B cell (primary cell): ENCODE measurements at regions not wholly inside any gene's neighbourhood (a gene's known extent, or its start where the extent isn't known, plus 50 kb on each side); places are given as distances from the start of the nearest gene placed in this dataset.

ENCODE experiments used
- ATAC-seq: fragments of 200-7000 bp; cut with Tn5 transposase; one replicate; pipeline ENCODE4 v1.10.0; 2021; ENCODE audit warnings: low read depth, mild to moderate bottlenecking, moderate number of reproducible peaks, moderate library complexity
- CTCF ChIA-PET: fragments of 350-600 bp; sonication (Branson Sonifier 250); formaldehyde crosslinking; loops from one replicate; lab custom pipeline; 2021; ENCODE audit warnings: antibody characterized with exemption, inconsistent platforms; lab: Charles Lee
- POLR2A ChIA-PET: fragments of 350-600 bp; sonication (Branson Sonifier 250); formaldehyde crosslinking; loops from one replicate; lab custom pipeline; 2021; ENCODE audit warnings: antibody characterized with exemption; lab: Charles Lee
- DNase-seq: peaks from one replicate; pipeline ENCODE4 v3.0.0; 2013
- H2AFZ ChIP-seq: 2 replicates; pipeline ENCODE4 v1.6.1; 2012; ENCODE audit warnings: mild to moderate bottlenecking, low read depth, low read length; ENCODE audit not compliant: insufficient read depth, poor library complexity, severe bottlenecking
- H3K27ac ChIP-seq, 2 donors: 1 replicate in 1 of 2; 2 replicates in 1 of 2; pipeline ENCODE4 v1.5.1; 2012 to 2013; ENCODE audit warnings: low read length in 2 of 2, mild to moderate bottlenecking in 2 of 2, moderate library complexity in 1 of 2
- H3K27me3 ChIP-seq, 4 experiments: fragments of 200-600 bp in 1 of 4; sonication (generic) in 1 of 4; replicated peaks in 1 of 4; 1 replicate in 2 of 4; 2 replicates in 2 of 4; pipeline versions ENCODE4 v1.6.1 to v1.7.0; 2013 to 2016; ENCODE audit warnings: low read length in 3 of 4, mild to moderate bottlenecking in 2 of 4, mixed read lengths in 1 of 4, moderate library complexity in 1 of 4; ENCODE audit not compliant: insufficient read depth in 4 of 4, control insufficient read depth in 3 of 4; ENCODE audit errors: control extremely low read depth in 1 of 4
- H3K36me3 ChIP-seq, 2 experiments: replicated peaks in 1 of 2; 1 replicate in 1 of 2; 2 replicates in 1 of 2; pipeline versions ENCODE4 v1.6.1 to v1.7.1; 2013; ENCODE audit warnings: low read length in 1 of 2; ENCODE audit not compliant: insufficient read depth in 2 of 2, control insufficient read depth in 1 of 2; ENCODE audit errors: control extremely low read depth in 1 of 2, extremely low read depth in 1 of 2
- H3K4me1 ChIP-seq, 2 donors: fragments of 200-600 bp in 1 of 2; sonication (generic) in 1 of 2; 1 replicate in 1 of 2; 2 replicates in 1 of 2; pipeline versions ENCODE4 v1.5.1 to v1.6.1; 2013 to 2017; ENCODE audit warnings: low read length in 2 of 2; ENCODE audit not compliant: control insufficient read depth in 2 of 2, insufficient read depth in 2 of 2
- H3K4me2 ChIP-seq: replicated peaks from 2 replicates; pipeline ENCODE3; 2012; ENCODE audit warnings: mild to moderate bottlenecking, low read depth, low read length; ENCODE audit not compliant: poor library complexity, severe bottlenecking
- H3K4me3 ChIP-seq, 5 experiments: fragments of 200-600 bp in 1 of 5; sonication (generic) in 1 of 5; 1 replicate in 3 of 5; 2 replicates in 2 of 5; pipeline versions ENCODE4 v1.5.1 to v1.7.0; 2011 to 2016; ENCODE audit warnings: low read length in 4 of 5, mild to moderate bottlenecking in 4 of 5, low read depth in 2 of 5, control low read depth in 1 of 5, moderate library complexity in 1 of 5; ENCODE audit not compliant: insufficient read depth in 1 of 5; ENCODE audit errors: control extremely low read depth in 1 of 5, extremely low read depth in 1 of 5
- H3K79me2 ChIP-seq: fragments of 200-600 bp; sonication (generic); one replicate; pipeline ENCODE4 v1.6.0; 2016; ENCODE audit warnings: low read length; ENCODE audit not compliant: control insufficient read depth, insufficient read depth
- H3K9ac ChIP-seq: fragments of 200-600 bp; sonication (generic); 2 replicates; pipeline ENCODE4 v1.6.1; 2017; ENCODE audit warnings: mild to moderate bottlenecking, low read length, moderate library complexity
- H3K9me3 ChIP-seq, 3 donors: one replicate each; pipeline versions ENCODE4 v1.6.1 to v1.7.1; 2013; ENCODE audit warnings: low read length in 2 of 3; ENCODE audit not compliant: control insufficient read depth in 2 of 3, insufficient read depth in 1 of 3; ENCODE audit errors: control extremely low read depth in 1 of 3
- H4K20me1 ChIP-seq: 2 replicates; pipeline ENCODE4 v1.6.0; 2012; ENCODE audit warnings: mild to moderate bottlenecking, low read length; ENCODE audit not compliant: insufficient read depth, control insufficient read depth, poor library complexity, severe bottlenecking
- H3K27ac Mint-ChIP-seq: one replicate; pipeline ENCODE4 v1.8.0; 2021; ENCODE audit warnings: mixed read lengths
- H3K27me3 Mint-ChIP-seq: one replicate; pipeline ENCODE4 v1.8.0; 2021; ENCODE audit warnings: mixed read lengths
- H3K4me1 Mint-ChIP-seq: one replicate; pipeline ENCODE4 v1.8.0; 2021; ENCODE audit warnings: mixed read lengths
- H3K4me3 Mint-ChIP-seq: one replicate; pipeline ENCODE4 v1.8.0; 2021; ENCODE audit warnings: mixed read lengths
- H3K9me3 Mint-ChIP-seq: one replicate; pipeline ENCODE4 v1.8.0; 2022; ENCODE audit warnings: mixed read lengths; ENCODE audit not compliant: insufficient read depth
- EZH2 ChIP-seq: IDR thresholded peaks from 2 replicates; pipeline ENCODE4 v1.6.1; 2012; ENCODE audit warnings: borderline replicate concordance, low read depth, mild to moderate bottlenecking, moderate library complexity, low read length; ENCODE audit not compliant: insufficient read depth, poor library complexity, severe bottlenecking
- WGBS: methylation state at CpG from one replicate; pipeline ENCODE4 v1.1.5; 2013; ENCODE audit warnings: missing lambda C conversion rate; ENCODE audit not compliant: insufficient coverage; 5-methylcytosine and 5-hydroxymethylcytosine counted together
- intact Hi-C: fragments of 100-400 bp; cut with micrococcal nuclease; formaldehyde crosslinking; loops from one replicate; pipeline ENCODE4 v1.10.0; 2022
- TF ChIP-seq, protein P1 (sequence below): fragments of 200-600 bp; IDR thresholded peaks from one replicate; pipeline ENCODE4 v1.8.0; 2022; ENCODE audit warnings: antibody characterized with exemption, mild to moderate bottlenecking

DNA sequence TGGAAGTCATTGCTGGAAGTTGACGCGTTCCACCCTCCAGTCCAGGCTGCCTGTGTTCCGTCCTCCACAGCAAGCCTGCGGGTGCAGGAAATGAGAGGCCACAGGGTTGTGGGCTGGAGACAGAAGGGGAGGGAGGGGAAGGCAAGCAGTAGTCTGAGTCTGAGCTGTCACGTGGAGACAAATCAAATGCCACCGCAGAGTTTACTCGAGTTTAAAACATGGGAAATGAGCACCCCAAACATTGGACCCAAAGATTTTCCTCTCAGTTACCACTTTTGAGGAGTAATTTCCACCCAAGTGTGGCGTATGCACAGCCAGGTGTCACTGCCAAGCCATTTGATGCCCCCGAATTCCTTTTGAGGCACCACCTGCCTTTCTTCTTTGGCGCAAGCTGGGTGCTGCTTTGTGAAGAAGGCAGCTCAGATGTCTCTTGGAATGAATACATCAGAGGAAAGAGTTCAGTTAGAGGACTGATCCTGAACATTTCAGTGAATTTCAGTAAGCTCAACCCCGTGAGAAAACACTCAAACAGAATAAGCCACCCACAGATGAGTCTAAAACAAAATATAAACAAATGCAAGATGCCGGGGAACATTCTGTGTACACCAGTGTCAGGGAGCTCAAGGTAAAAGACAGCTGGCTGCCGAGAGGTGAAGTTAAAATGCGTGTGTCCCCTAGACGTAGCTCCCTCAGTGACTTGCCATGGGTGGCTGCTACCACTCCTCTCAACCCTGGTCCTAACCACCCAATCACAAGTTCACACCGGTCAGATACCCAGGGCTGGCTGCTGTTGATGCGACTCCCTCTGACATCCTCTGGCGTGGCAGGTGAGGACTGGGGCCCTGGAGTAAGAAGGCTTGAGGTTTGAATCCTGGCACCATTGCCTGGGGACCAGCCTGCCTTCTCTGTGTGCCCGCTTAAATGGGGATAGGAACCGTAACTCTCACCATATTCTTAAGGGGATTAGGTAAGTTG is 203.8 kb downstream of the UACA start:
- no peak overlapping the region for H3K27ac Mint-ChIP-seq
- POLR2A ChIA-PET: no interaction called here
- Histone ChIP-seq H3K36me3 (no peaks in the 10 kb centered on the region), H3K79me2 (no peaks in the 10 kb centered on the region), H3K9ac (peak overlapping the region; percentile 19), H3K27me3 (peaks cover 0 to 42% (median 8%) of the 10 kb centered on the region in 4 experiments), H4K20me1 (no peaks in the 10 kb centered on the region), H3K9me3 (peaks cover 0 to 4% (median 0%) of the 10 kb centered on the region in 3 donors), H3K27ac (no peak overlapping the region), H3K4me1 (peaks cover 13 to 21% of the 10 kb centered on the region in 2 donors), H3K4me2 (peak overlapping the region; percentile 48), H2AFZ (peak overlapping the region; percentile 47), H3K4me3 (no peak overlapping the region)
- ATAC-seq (peak; percentile 60), DNase-seq (peak; percentile 30)
- WGBS: 37% methylated on average over 14 of the region's 20 CpGs
- no peaks in the 10 kb centered on the region for H3K9me3 Mint-ChIP-seq
- H3K4me3 Mint-ChIP-seq: no peak overlapping the region
- intact Hi-C loops: no loop called here
- CTCF ChIA-PET: interaction anchor here (1.7 kb wide), 1 partner anchor 9 kb away, joined by 5 read pairs; no protein-coding TSS in a partner anchor
- peaks cover 29% of the 10 kb centered on the region for H3K27me3 Mint-ChIP-seq
- TF ChIP-seq, protein P1, sequence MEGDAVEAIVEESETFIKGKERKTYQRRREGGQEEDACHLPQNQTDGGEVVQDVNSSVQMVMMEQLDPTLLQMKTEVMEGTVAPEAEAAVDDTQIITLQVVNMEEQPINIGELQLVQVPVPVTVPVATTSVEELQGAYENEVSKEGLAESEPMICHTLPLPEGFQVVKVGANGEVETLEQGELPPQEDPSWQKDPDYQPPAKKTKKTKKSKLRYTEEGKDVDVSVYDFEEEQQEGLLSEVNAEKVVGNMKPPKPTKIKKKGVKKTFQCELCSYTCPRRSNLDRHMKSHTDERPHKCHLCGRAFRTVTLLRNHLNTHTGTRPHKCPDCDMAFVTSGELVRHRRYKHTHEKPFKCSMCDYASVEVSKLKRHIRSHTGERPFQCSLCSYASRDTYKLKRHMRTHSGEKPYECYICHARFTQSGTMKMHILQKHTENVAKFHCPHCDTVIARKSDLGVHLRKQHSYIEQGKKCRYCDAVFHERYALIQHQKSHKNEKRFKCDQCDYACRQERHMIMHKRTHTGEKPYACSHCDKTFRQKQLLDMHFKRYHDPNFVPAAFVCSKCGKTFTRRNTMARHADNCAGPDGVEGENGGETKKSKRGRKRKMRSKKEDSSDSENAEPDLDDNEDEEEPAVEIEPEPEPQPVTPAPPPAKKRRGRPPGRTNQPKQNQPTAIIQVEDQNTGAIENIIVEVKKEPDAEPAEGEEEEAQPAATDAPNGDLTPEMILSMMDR: no peak
- no peak for TF ChIP-seq EZH2
- peaks cover 3% of the 10 kb centered on the region for H3K4me1 Mint-ChIP-seq
